Kidney capillary endothelial cell (primary cell): ENCODE measurements at regions not wholly inside any gene's neighbourhood (a gene's known extent, or its start where the extent isn't known, plus 50 kb on each side); places are given as distances from the start of the nearest gene placed in this dataset.
A peak's percentile ranks its signal among the peaks of the same experiment; 100 is the strongest.
"Not testable (repeated sequence)": the region's sequence is repeated elsewhere in the genome, so short reads cannot be mapped to it uniquely, and the experiment has no call there.

Source experiments
- DNase-seq: peaks from one replicate; pipeline ENCODE4 v3.0.0-alpha.2; 2018; ENCODE audit warnings: low spot score

- DNase-seq = no peak
Measured at GRCh38 chr3:522888-523287, 326.3 kb downstream of the CHL1 start.

GRCh38 chr3:525415-525814 is 328.9 kb downstream of the CHL1 start:
- no peak for DNase-seq

GRCh38 chr3:535566-536416 is 339.2 kb downstream of the CHL1 start:
- peak; percentile 3 for DNase-seq

- no peak for DNase-seq
Measured at GRCh38 chr3:536417-536813, 339.9 kb downstream of the CHL1 start.

GRCh38 chr3:541062-541801 is 344.7 kb downstream of the CHL1 start:
- no peak for DNase-seq

- DNase-seq = no peak
Measured at GRCh38 chr3:542021-542420, 345.5 kb downstream of the CHL1 start.

- no peak for DNase-seq
Measured at GRCh38 chr3:549636-550035, 353.1 kb downstream of the CHL1 start.

- DNase-seq = no peak
Measured at GRCh38 chr3:550471-550870, 353.9 kb downstream of the CHL1 start.

- DNase-seq = no peak
Measured at GRCh38 chr3:557972-558371, 361.4 kb downstream of the CHL1 start.

- DNase-seq = no peak
Measured at GRCh38 chr3:567488-568185, 371.1 kb downstream of the CHL1 start.

- not testable (repeated sequence) for DNase-seq
Measured at GRCh38 chr3:579529-579928, 383.0 kb downstream of the CHL1 start.

- DNase-seq = not testable (repeated sequence)
Measured at GRCh38 chr3:589066-589465, 392.5 kb downstream of the CHL1 start.

GRCh38 chr3:597304-597703 is 400.7 kb downstream of the CHL1 start:
- not testable (repeated sequence) for DNase-seq

- not testable (repeated sequence) for DNase-seq
Measured at GRCh38 chr3:597746-598145, 401.2 kb downstream of the CHL1 start.

- not testable (repeated sequence) for DNase-seq
Measured at GRCh38 chr3:607480-607879, 410.9 kb downstream of the CHL1 start.

GRCh38 chr3:621714-622113 is 425.2 kb downstream of the CHL1 start:
- no peak for DNase-seq

GRCh38 chr3:622314-622713 is 425.8 kb downstream of the CHL1 start:
- no peak for DNase-seq

GRCh38 chr3:623914-624545 is 427.5 kb downstream of the CHL1 start:
- no peak for DNase-seq

- DNase-seq = peak; percentile 60
Measured at GRCh38 chr3:632571-633170, 436.1 kb downstream of the CHL1 start.

- no peak for DNase-seq
Measured at GRCh38 chr3:634511-634910, 437.9 kb downstream of the CHL1 start.

GRCh38 chr3:635393-635792 is 438.8 kb downstream of the CHL1 start:
- no peak for DNase-seq

- no peak for DNase-seq
Measured at GRCh38 chr3:643376-643775, 446.8 kb downstream of the CHL1 start.
